ENCODE measurements at regions not wholly inside any gene's neighbourhood (a gene's known extent, or its start where the extent isn't known, plus 50 kb on each side); places are given as distances from the start of the nearest gene placed in this dataset.
"Not testable (repeated sequence)": the region's sequence is repeated elsewhere in the genome, so short reads cannot be mapped to it uniquely, and the experiment has no call there.

DNA sequence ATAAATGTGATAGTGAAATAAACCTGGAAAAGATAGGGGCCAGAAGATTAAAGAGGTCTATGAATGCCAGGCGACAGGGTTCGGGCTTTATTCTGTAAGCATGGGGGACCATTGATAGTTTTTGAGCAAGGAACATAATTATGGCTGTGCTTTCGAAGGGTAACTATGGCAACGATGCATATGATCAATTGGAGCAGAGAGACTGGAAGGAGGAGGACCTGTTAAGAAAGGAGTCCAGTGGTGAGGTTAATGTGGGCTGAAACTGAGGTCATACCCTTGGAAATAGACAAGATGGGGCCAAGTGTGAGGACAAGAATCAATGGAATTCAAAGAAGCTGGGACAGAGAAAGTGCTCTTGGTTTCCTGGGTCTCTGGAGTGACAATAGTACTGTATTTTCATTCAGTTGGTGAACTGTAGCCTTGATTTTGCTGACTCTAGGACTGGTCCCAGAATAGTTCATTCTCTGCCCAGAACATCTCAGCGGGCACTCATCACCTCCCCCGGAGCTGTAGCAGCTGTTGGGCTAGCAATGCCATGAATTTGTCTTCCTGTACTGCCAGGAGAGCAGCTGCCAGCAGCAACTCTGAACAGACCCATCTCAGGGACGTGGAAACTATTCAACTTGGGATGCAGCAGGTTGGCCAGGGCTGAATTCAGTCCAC is 108.4 kb downstream of the SRGAP2 start:
- DNase-seq (ENCODE audit: low read depth in 2 of 3, low spot score in 1 of 3) = not testable (repeated sequence)

DNA sequence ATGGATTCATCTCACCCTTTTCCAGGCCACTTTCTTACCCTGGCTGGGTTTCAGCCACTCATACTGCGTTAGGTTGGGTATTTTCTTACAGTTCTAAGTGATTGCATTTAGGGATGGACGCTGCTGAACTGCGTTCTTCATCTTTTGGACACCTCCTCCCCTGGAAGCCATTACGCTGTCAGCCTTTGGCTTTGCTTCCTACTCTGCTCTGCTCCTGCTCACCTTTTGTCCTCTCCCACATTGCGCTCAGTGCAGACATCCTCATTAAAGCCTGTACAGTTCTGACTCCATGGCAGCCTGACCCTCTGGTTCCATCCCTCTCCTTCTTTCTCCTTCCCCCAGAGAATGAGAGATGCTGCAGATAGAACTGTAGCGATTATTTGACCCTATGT is 108.9 kb downstream of the SRGAP2 start:
- not testable (repeated sequence) for DNase-seq (ENCODE audit: low read depth in 2 of 3, low spot score in 1 of 3)

DNA sequence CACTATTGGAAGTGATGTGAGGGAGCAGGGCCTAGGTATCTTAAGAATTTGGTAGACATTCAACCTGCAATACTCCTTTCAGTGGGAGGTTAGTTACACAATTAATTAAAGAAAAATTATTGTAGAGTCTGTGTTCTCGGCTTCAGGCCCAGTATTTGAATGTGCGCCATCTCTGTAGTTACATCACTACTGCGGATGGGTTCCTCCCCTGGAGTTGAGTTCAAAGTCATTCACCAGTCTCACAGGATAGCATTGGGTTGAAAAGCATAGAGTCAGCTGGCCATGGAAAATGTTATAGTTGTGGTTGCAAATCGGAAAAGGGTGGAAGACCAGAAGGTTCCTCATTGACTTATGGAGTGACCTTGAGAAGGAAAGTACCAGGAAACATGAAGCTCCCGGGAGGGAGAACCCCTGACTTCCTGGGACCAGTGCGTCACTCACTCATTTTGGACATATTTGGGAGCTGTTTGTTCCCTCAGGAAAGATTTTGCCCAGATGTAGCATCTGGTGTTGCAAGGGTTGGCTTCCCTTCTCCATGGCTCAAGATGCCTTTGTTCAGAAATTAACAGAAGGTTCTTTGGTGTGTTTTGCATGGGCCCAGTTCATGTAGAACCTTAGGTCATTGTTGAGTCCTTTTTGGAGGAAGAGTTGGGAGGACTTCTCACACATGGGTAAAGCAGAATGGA is 111.8 kb downstream of the SRGAP2 start:
- not testable (repeated sequence) for DNase-seq (ENCODE audit: low read depth in 2 of 3, low spot score in 1 of 3)

DNA sequence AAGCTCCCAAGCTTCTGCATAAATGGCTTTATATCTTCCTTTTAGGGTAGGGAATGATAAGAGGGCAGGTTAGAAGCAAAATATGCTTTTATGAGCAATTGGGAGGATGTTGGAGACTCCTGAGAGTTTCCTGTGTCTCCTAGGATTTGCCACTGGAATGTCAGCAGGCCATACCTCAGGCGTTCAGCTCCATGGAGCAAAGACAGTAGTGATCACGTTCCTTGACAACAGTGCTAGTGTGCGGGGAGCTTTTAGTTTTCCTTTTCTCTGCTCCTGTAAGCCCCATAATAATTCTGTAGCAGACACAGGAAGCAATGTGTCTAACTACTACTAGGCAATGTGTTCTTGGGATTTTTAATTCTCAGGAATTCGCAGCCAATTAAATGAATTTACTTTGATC is 113.6 kb downstream of the SRGAP2 start:
- DNase-seq (ENCODE audit: low read depth in 2 of 3, low spot score in 1 of 3) = not testable (repeated sequence)

DNA sequence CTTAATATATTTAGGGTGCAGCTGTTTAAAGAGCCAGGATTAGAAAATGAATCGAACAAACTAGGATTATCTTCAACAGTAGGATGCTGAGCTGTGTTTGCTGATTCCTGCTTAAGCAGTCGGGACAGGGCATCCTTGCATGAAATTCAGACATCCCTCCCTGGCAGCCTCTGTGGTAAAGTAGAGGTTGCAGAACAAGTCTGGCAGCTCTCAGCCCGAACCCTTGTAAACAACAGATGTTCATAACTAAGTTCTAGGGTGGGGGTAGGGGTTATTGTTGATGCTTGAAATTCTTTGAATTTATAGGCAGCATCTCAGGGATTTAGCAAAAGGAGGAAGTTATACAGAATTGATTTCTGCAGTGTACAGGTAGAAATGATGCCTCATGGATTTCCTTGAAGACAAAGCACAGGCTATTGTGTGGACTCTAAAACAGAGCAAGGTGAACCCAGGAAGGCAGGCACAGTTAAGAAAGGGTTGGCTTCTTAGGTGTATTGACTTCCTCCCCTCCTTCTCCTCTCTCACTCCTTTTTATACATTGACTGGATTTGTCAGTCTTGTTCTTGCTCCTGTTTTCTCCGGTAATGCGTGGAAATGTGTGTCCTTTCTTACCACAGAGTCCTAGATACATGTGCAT is 114.7 kb downstream of the SRGAP2 start:
- not testable (repeated sequence) for DNase-seq (ENCODE audit: low read depth in 2 of 3, low spot score in 1 of 3)

DNA sequence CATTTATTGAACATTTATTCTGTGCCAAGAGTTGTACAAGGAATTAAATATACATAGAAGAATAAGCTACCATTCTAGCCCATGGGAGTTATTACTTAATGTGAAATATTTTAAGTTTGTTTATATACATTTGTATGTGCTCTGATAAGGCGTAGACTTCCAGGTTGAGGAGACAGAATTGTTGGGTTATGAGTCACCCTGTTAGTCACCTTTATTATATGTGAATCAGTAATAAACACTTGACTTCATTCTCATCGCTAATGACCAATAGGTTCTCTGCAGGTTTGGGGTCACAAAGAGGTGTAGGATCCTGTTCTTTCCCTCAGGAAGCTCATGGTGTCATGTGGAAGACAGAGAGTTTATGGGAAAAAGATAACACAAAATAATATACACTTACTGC is 116.9 kb downstream of the SRGAP2 start:
- not testable (repeated sequence) for DNase-seq (ENCODE audit: low read depth in 2 of 3, low spot score in 1 of 3)

DNA sequence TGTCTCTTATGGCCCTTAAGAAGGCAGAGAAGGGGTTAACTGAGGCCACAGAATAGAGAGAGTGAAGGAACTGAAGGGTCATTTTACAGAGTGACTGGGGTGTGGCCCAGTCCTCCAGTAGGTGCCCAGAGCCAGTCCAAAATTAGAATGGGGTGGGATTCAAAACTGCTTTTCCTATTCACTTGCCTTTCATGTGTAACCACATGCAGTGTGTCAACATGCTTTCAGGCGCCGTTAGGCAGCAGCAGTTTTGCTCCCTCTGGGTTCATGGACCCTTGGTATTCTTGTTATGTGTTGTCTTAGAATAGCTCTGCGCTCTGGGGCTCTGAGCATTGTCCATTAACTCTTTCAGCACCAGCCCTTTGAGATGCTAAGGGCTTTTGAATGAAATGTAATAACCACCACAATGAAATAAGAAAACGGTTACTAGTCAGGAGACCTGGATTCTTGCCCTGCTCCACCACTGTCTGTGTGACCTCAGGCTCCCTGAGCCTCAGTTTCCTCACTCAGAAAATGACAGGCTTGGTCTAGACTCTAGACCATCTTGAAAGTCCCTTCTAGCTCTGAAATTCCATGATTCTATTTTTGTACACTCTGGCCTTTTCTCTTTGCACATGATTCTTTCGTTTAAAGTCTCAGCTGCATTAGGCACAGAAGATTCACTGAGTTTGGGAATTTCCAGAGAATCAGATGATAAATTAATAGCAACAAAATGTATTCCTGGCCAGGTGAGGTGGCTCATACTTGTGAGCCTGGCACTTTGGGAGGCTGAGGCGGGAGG is 123.0 kb downstream of the SRGAP2 start:
- not testable (repeated sequence) for DNase-seq (ENCODE audit: low read depth in 2 of 3, low spot score in 1 of 3)

DNA sequence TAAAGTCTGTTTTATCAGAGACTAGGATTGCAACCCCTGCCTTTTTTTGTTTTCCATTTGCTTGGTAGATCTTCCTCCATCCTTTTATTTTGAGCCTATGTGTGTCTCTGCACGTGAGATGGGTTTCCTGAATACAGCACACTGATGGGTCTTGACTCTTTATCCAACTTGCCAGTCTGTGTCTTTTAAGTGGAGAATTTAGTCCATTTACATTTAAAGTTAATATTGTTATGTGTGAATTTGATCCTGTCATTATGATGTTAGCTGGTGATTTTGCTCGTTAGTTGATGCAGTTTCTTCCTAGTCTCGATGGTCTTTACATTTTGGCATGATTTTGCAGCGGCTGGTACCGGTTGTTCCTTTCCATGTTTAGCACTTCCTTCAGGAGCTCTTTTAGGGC is 128.3 kb downstream of the SRGAP2 start:
- not testable (repeated sequence) for DNase-seq (ENCODE audit: low read depth in 2 of 3, low spot score in 1 of 3)

DNA sequence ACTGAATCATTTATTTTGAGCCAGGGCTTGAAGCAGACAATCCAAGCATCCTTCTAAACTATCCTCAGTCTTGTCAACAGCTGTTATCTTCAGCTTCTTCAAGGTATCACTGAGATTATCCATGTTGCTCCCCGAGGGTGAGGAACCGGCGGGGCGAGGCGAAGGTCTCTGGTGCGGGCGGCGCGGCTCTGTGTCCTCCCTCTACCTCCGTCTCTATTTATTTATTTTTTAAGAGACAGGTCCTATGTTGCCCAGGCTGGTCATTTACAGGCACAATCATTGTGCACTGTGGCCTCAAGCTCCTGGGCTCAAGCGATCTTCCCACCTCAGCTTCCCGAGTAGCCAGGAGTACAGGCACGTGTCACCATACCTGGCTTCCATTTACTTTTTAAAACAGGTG is 130.0 kb downstream of the SRGAP2 start:
- DNase-seq (ENCODE audit: low read depth in 2 of 3, low spot score in 1 of 3) = not testable (repeated sequence)

DNA sequence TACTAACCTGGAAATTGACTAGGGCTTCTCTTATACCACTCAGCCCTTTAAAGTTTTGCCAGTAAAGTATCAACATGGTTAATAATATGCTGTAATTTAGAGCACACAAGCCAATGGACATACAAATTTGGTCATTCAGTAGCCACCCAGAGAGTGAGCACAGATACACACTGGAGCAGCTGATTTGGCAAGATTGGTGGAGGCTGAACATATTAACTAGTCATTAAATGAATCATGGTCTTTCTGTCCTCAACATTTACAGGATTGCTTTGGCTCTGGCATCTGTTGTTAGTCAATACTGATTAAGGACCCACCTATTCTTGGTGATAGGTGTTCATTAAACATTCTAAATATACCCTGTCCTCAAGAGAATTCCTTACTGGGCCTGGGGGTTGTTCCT is 130.6 kb downstream of the SRGAP2 start:
- not testable (repeated sequence) for DNase-seq (ENCODE audit: low read depth in 2 of 3, low spot score in 1 of 3)

DNA sequence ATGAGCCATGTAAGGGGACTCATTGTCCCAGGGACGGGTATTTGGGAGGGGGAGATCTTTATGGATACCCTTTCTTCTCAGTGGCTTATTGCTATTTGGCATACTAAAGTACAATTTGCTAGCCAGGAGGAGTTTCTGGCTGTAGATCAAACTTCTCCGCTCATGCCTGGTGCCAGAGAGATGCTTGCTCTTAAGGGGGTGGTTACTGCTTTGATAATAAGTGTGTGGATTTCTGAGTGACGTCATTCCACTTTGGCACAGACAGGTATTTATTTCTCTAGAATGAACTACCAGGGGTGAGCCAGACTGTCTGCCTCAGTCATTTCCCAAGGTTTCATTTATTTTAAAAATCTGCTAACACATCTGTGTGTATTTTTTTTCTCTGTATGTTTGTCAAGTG is 131.1 kb downstream of the SRGAP2 start:
- DNase-seq (ENCODE audit: low read depth in 2 of 3, low spot score in 1 of 3) = not testable (repeated sequence)

DNA sequence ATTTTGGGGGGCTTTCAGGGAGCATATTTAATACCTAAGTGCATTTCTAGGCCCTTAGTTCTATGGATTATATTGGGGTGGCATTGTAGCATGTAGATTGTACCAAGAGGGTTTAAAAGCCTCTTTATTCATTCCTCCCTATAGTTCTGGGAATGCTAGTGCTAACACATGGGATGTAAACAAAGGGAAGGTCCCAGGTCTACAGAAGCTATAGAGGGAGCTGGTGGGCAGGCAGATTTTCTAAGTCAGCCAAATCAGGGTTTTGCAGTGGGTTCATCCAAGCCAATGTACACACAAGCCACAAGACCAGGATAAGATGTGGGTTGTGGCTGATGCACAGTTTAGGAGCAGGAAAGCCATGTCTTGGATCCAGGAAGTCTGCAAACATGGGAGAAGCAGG is 131.8 kb downstream of the SRGAP2 start:
- not testable (repeated sequence) for DNase-seq (ENCODE audit: low read depth in 2 of 3, low spot score in 1 of 3)

DNA sequence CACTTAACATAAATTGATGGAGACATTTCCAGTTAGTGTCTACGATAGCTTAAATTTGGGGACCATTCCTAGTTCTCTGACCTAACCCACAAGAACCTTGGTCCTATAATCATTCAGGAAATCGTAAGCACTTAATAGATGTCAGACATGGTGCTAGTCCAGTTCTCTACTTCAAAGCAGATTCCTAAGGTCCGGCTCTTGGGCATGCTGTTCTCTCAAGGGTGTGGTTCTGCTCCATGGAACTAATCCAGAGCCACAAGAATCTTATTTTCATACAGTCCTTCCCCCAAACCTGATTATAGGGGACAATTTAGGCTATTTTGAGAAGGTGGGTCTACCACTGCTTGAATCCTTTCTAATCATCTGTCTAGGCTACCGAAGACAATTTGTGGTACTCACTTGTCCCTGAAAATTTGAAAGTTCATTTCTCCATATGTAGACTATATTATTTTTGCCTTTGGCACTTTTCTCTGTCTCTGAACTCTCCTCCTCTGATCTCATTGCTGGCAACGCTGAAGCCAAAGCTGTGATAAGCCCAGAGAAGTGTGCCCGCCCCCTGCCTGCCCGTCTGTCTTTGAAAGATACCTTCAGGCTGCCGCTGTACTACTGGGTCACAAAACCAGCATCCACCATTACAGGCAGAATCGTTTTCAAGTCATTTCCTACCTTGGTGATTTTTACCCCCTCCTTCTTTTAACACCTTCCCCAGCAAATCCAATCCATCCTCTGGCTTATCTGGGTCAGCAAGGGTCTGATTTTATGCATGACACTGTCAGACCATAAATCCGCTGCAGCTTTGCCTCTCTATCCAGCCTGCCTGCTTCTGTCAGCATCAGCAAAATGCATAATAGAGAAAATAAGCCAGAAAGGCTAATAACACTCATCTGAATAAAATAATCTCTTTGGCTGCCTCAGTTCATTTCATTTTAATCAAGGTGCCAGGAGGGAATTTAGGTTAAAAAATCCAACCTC is 132.8 kb downstream of the SRGAP2 start:
- DNase-seq (ENCODE audit: low read depth in 2 of 3, low spot score in 1 of 3) = not testable (repeated sequence)

DNA sequence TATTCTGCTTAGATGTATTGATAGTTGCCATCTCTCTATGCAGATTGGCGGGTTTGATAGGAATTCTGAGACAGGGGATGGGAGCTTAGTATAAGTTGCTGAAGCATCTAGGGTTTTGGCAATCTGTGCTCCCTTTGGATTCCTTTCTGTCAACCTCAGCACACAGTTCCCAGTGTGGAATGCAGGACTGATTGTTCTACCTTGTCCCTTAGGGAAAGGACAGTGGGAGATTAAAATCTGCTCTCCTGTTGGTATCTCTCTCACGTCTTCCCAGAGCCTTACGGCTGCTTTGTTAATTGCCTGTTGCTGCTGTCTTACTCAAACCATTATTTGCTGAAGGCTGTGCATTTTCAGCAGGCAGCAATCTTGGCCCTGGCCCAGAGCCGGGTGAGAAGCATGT is 133.3 kb upstream of the IKBKE start:
- not testable (repeated sequence) for DNase-seq (ENCODE audit: low read depth in 2 of 3, low spot score in 1 of 3)

DNA sequence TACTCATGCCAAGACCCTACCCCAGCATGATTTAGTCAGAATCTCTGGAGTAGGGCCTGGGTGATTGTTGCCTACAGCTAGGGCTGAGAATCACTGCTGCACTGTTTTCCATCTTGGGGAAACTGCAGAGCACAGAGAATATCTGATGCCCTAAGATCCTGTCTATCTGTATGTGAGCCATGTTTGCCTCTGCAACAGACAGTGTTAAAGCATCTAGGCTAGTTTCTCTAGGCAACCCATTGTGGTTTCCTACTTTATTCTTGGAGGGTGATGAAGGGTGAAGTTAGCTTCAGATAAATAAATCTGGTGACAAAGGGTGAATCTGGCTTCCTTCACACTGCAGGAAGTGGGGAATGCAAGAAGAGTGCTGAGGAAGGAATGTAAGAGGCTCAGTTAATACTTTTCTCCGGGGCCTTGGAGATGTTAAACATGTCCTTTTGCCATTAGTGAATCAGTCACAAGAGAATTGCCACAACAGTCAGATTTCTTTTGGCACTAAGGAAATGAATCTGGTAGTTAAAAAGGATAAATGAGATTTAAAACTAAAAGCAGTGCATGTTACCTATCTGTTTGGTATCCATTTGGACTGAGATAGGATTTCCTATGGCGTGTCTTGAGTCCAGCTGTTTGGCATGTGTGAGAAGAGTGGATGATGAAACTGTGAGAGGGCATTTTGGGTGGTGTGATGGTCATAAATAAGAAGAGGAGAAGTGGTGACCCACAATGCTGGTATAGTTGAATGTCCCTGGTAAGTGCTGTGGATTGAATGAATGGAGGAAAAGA is 119.6 kb upstream of the IKBKE start:
- not testable (repeated sequence) for DNase-seq (ENCODE audit: low read depth in 2 of 3, low spot score in 1 of 3)

DNA sequence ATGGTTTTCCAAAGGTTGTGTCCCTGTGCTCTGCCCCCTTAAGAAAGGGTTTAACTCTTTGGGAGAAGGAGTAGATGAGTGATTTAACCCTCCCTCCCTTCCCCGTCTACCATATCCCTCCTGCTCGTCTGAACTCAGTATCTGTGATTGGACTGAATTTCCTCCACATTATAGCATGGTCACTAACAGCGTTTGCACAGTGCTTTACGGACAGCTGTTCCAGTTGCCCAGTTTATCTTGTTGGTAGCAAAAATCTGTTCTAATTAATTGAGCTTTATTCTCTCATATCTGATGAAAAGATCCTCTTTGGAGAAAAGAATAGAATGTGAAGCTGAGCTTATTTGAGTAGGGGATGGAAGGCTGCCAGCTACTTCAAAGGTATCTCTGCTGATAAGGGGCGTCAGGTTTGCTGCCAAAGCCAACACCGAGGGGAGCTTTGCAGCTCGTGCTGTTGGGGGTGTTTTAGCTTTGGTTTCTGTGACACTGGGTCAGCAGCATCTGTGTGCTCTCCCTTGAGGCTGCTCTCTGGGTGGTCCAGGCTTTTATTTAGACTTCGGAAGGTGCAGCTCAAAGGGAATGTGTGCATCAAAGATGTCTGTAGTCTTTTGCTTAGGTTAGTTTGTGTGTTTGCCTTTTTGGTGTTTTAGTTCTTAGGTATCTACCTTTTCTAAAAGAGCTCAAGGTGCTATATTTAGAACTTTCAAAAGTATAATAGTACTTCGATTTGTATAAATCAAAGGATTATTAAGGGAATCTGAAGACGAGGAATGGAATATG is 118.8 kb upstream of the IKBKE start:
- not testable (repeated sequence) for DNase-seq (ENCODE audit: low read depth in 2 of 3, low spot score in 1 of 3)

DNA sequence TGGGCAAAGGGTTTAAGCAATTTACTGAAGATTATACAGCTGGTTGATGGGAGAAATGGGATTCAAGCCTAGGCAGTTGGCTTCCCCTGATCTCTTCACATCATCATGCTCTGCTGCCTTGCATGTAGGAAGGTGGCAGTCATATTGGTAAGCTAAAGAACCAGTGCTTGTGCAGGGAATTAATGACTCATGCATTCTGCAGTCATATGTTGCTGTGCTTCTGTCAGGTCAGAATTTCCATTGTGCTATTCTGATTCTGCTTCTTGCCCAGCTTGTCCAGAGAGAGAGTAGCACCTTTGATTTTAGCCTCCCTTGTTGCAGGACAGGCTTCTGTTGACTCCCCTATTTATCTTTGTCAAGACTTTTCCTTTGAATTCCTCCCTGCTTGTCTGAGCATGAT is 114.0 kb upstream of the IKBKE start:
- peak in 1 of 3 donors; percentile 3 for DNase-seq (ENCODE audit: low read depth in 2 of 3, low spot score in 1 of 3)

DNA sequence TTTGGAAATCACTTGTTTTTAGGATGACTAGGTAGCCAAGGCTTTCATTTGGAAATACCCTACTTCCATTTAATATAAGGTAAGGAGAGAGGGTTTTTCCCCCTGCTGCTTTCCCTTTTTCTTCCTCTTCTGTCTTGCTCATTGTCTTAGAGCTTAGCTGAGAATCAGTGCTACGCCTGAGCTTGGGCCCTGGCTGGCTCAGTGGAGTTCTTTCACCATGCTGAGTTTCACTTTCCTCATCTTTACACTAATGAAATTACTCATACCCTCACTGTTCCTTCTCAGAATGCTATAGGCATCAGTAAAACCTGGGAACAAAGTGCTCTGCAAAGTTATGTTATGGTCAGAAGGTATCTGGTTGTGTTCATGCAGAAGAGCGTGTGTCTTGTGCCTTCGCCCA is 112.3 kb upstream of the IKBKE start:
- peak; percentile 28 to 52 (median 33) for DNase-seq (ENCODE audit: low read depth in 2 of 3, low spot score in 1 of 3)

DNA sequence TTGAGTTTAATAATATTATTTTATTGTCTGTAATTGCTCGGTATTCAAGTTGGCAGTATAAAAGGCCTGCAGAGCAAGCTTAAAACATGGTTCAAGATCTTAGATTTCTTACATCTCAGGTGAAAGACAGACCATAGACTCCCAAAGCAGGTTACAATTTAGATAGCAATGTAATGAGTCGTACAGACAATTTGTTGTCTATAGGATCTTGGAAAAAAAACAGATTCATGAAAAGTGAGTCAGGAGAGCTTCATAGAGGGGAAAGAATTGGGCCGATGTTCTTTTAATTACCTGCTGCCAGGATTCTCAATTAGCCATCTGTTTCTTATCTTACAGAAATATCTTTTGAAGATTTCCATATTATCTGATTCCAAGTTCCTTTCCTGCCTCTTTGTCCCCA is 111.5 kb upstream of the IKBKE start:
- not testable (repeated sequence) for DNase-seq (ENCODE audit: low read depth in 2 of 3, low spot score in 1 of 3)
